ENCODE measurements at regions not wholly inside any gene's neighbourhood (a gene's known extent, or its start where the extent isn't known, plus 50 kb on each side); places are given as distances from the start of the nearest gene placed in this dataset.

DNA sequence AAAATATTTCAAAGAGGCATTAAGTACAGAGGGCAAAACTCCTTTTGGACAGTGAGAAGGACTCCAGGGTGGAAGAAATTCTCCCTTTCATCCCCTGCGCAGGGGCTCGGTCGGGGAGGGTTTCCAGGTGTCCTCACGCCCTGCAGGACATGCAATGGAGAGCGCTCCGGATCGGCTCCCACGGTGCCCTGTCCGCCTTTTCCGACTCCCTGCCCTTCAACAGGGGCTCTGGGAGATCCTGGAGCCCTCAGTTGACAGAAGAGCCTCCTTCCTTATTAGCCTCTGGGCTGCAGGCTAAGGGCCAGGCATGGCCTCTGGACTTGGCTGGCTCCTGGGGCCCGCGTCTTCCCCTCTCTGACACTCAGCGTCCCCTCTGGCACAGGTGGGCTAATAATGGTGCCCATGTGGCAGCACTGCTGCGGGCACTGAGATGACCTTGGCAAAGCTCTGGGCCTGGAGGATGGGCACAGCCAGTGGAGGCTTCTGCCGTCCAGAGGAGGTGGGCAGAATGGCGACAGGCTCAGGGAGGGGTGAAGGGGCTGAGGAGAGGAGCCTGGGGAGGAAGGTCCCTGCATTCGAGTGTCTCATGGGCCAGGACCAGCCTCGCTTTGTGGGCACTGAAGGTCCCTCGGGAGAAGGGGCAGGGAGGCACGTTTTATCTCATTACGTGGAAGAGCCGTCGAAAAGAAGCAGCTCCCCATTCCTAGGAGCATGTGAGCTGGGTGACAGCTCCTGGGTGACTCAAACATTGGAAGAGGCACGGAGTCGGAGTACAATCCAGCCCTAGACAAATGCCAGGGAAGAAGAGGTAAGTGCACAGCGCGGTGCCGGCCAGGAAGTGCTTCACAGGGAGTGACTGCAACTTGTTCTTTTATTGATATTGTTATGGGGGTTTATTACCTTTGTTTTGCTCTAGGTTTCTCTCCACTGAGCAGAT, 161.7 kb downstream of the IRF8 start:
- TF ChIP-seq, protein P1, sequence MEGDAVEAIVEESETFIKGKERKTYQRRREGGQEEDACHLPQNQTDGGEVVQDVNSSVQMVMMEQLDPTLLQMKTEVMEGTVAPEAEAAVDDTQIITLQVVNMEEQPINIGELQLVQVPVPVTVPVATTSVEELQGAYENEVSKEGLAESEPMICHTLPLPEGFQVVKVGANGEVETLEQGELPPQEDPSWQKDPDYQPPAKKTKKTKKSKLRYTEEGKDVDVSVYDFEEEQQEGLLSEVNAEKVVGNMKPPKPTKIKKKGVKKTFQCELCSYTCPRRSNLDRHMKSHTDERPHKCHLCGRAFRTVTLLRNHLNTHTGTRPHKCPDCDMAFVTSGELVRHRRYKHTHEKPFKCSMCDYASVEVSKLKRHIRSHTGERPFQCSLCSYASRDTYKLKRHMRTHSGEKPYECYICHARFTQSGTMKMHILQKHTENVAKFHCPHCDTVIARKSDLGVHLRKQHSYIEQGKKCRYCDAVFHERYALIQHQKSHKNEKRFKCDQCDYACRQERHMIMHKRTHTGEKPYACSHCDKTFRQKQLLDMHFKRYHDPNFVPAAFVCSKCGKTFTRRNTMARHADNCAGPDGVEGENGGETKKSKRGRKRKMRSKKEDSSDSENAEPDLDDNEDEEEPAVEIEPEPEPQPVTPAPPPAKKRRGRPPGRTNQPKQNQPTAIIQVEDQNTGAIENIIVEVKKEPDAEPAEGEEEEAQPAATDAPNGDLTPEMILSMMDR (IDR thresholded peaks at IDR 0.05) = no peak
- no peak for TF ChIP-seq POLR2A (IDR thresholded peaks at IDR 0.05)

Measured in testis (tissue), 2 donors.